ENCODE measurements at regions not wholly inside any gene's neighbourhood (a gene's known extent, or its start where the extent isn't known, plus 50 kb on each side); places are given as distances from the start of the nearest gene placed in this dataset.
"Not testable (repeated sequence)": the region's sequence is repeated elsewhere in the genome, so short reads cannot be mapped to it uniquely, and the experiment has no call there.

GRCh38 chrX:55981603-55982002 is 250.6 kb upstream of the KLF8 start:
- H3K36me3 Mint-ChIP-seq (ENCODE audit: low read depth) = no peaks in the 10 kb centered on the region
- H3K9me3 Mint-ChIP-seq = peaks cover 22% of the 10 kb centered on the region

GRCh38 chrX:55996649-55997048 is 235.5 kb upstream of the KLF8 start:
- Mint-ChIP-seq H3K36me3 (ENCODE audit: low read depth) (peaks cover 3% of the 10 kb centered on the region), H3K27ac (no peak overlapping the region), H3K9me3 (peaks cover 8% of the 10 kb centered on the region), H3K4me1 (ENCODE audit: low read depth) (no peaks in the 10 kb centered on the region), H3K27me3 (peaks cover 32% of the 10 kb centered on the region), H3K4me3 (no peak overlapping the region)
- DNase-seq = no peak

More at GRCh38 chrX:55981603-55982002, 250.6 kb upstream of the KLF8 start:
- Mint-ChIP-seq H3K27me3 (peaks cover 13% of the 10 kb centered on the region), H3K4me1 (ENCODE audit: low read depth) (no peaks in the 10 kb centered on the region), H3K4me3 (no peak overlapping the region), H3K27ac (no peak overlapping the region)
- DNase-seq = no peak

GRCh38 chrX:56000174-56000573 is 232.0 kb upstream of the KLF8 start:
- Mint-ChIP-seq H3K36me3 (ENCODE audit: low read depth) (peaks cover 5% of the 10 kb centered on the region), H3K9me3 (no peaks in the 10 kb centered on the region), H3K4me3 (no peak overlapping the region), H3K27me3 (peaks cover 31% of the 10 kb centered on the region), H3K27ac (no peak overlapping the region), H3K4me1 (ENCODE audit: low read depth) (no peaks in the 10 kb centered on the region)
- no peak for DNase-seq

GRCh38 chrX:56000729-56001128 is 231.4 kb upstream of the KLF8 start:
- no peak for DNase-seq
- Mint-ChIP-seq H3K27me3 (peaks cover 36% of the 10 kb centered on the region), H3K4me3 (no peak overlapping the region), H3K36me3 (ENCODE audit: low read depth) (peaks cover 5% of the 10 kb centered on the region), H3K4me1 (ENCODE audit: low read depth) (no peaks in the 10 kb centered on the region), H3K9me3 (no peaks in the 10 kb centered on the region), H3K27ac (no peak overlapping the region)

- no peaks in the 10 kb centered on the region for H3K4me1 Mint-ChIP-seq (ENCODE audit: low read depth)
- no peak for DNase-seq
- no peaks in the 10 kb centered on the region for H3K36me3 Mint-ChIP-seq (ENCODE audit: low read depth)
- no peak overlapping the region for H3K4me3 Mint-ChIP-seq
- H3K9me3 Mint-ChIP-seq = no peaks in the 10 kb centered on the region
- no peak overlapping the region for H3K27ac Mint-ChIP-seq
- peaks cover 6% of the 10 kb centered on the region for H3K27me3 Mint-ChIP-seq
Measured at GRCh38 chrX:56025872-56026571, 206.1 kb upstream of the KLF8 start.

- no peak for DNase-seq
Measured at GRCh38 chrX:56026815-56027214, 205.3 kb upstream of the KLF8 start.

GRCh38 chrX:56029188-56029587 is 203.0 kb upstream of the KLF8 start:
- DNase-seq = no peak
- H3K9me3 Mint-ChIP-seq = no peaks in the 10 kb centered on the region

More at GRCh38 chrX:56026815-56027214, 205.3 kb upstream of the KLF8 start:
- Mint-ChIP-seq H3K4me3 (no peak overlapping the region), H3K27me3 (peaks cover 6% of the 10 kb centered on the region), H3K36me3 (ENCODE audit: low read depth) (no peaks in the 10 kb centered on the region), H3K27ac (no peak overlapping the region), H3K4me1 (ENCODE audit: low read depth) (no peaks in the 10 kb centered on the region), H3K9me3 (no peaks in the 10 kb centered on the region)

GRCh38 chrX:56029691-56030090 is 202.5 kb upstream of the KLF8 start:
- no peak for DNase-seq
- Mint-ChIP-seq H3K4me1 (ENCODE audit: low read depth) (no peaks in the 10 kb centered on the region), H3K36me3 (ENCODE audit: low read depth) (no peaks in the 10 kb centered on the region), H3K9me3 (no peaks in the 10 kb centered on the region), H3K27me3 (peaks cover 6% of the 10 kb centered on the region), H3K4me3 (no peak overlapping the region), H3K27ac (no peak overlapping the region)

More at GRCh38 chrX:56029188-56029587, 203.0 kb upstream of the KLF8 start:
- Mint-ChIP-seq H3K4me1 (ENCODE audit: low read depth) (no peaks in the 10 kb centered on the region), H3K36me3 (ENCODE audit: low read depth) (no peaks in the 10 kb centered on the region), H3K27ac (no peak overlapping the region), H3K4me3 (no peak overlapping the region), H3K27me3 (peaks cover 6% of the 10 kb centered on the region)

GRCh38 chrX:56031409-56031808 is 200.7 kb upstream of the KLF8 start:
- H3K27ac Mint-ChIP-seq = no peak overlapping the region
- no peak overlapping the region for H3K4me3 Mint-ChIP-seq
- H3K9me3 Mint-ChIP-seq = peaks cover 4% of the 10 kb centered on the region
- DNase-seq = no peak
- no peaks in the 10 kb centered on the region for H3K36me3 Mint-ChIP-seq (ENCODE audit: low read depth)
- peaks cover 2% of the 10 kb centered on the region for H3K27me3 Mint-ChIP-seq
- no peaks in the 10 kb centered on the region for H3K4me1 Mint-ChIP-seq (ENCODE audit: low read depth)

GRCh38 chrX:56033495-56034180 is 198.5 kb upstream of the KLF8 start:
- Mint-ChIP-seq H3K4me3 (no peak overlapping the region), H3K36me3 (ENCODE audit: low read depth) (peaks cover 5% of the 10 kb centered on the region), H3K4me1 (ENCODE audit: low read depth) (no peaks in the 10 kb centered on the region), H3K27ac (no peak overlapping the region), H3K27me3 (peaks cover under 1% of the 10 kb centered on the region), H3K9me3 (peaks cover 10% of the 10 kb centered on the region)
- DNase-seq = no peak

- H3K4me3 Mint-ChIP-seq; H3K4me1 Mint-ChIP-seq (ENCODE audit: low read depth); DNase-seq; H3K27ac Mint-ChIP-seq: not testable (repeated sequence)
- Mint-ChIP-seq H3K27me3 (peaks cover 46% of the 10 kb centered on the region), H3K36me3 (ENCODE audit: low read depth) (peaks cover 10% of the 10 kb centered on the region), H3K9me3 (peaks cover 25% of the 10 kb centered on the region)
Measured at GRCh38 chrX:56052673-56053330, 179.4 kb upstream of the KLF8 start.

- no peak for DNase-seq
- Mint-ChIP-seq H3K36me3 (ENCODE audit: low read depth) (peaks cover 18% of the 10 kb centered on the region), H3K27ac (no peak overlapping the region), H3K4me3 (no peak overlapping the region), H3K27me3 (peaks cover 65% of the 10 kb centered on the region), H3K4me1 (ENCODE audit: low read depth) (no peaks in the 10 kb centered on the region), H3K9me3 (peaks cover 38% of the 10 kb centered on the region)
Measured at GRCh38 chrX:56057325-56057724, 174.8 kb upstream of the KLF8 start.

- Mint-ChIP-seq H3K4me1 (ENCODE audit: low read depth) (peaks cover 10% of the 10 kb centered on the region), H3K36me3 (ENCODE audit: low read depth) (peaks cover 4% of the 10 kb centered on the region), H3K27ac (no peak overlapping the region), H3K9me3 (peaks cover 12% of the 10 kb centered on the region), H3K4me3 (no peak overlapping the region), H3K27me3 (peaks cover 49% of the 10 kb centered on the region)
- no peak for DNase-seq
Measured at GRCh38 chrX:56066016-56066415, 166.1 kb upstream of the KLF8 start.

GRCh38 chrX:56068274-56068758 is 163.8 kb upstream of the KLF8 start:
- Mint-ChIP-seq H3K4me3 (no peak overlapping the region), H3K27me3 (peaks cover 29% of the 10 kb centered on the region), H3K9me3 (peaks cover 4% of the 10 kb centered on the region), H3K4me1 (ENCODE audit: low read depth) (peaks cover 10% of the 10 kb centered on the region), H3K27ac (no peak overlapping the region), H3K36me3 (ENCODE audit: low read depth) (no peaks in the 10 kb centered on the region)
- no peak for DNase-seq
